ENCODE measurements at regions not wholly inside any gene's neighbourhood (a gene's known extent, or its start where the extent isn't known, plus 50 kb on each side); places are given as distances from the start of the nearest gene placed in this dataset.
"Not testable (repeated sequence)": the region's sequence is repeated elsewhere in the genome, so short reads cannot be mapped to it uniquely, and the experiment has no call there.

DNA sequence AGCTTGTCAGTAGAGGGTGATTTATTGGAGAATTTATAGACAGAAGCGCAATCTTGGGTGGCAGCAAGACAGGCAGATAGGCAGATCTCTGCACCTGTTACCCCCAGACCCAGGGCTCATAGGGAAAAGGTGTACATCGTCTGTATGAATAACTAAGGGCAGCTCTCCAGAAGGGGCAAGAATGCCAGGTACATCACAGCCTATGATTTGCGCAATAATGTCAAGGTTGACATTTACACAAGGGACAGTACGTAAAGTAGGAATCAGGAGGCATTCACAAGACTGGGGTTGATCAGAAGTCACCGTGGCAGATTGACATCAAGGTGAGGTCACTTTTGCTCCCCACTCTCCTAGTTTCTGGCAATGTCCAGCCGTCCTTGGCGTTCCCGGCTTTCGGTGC, 524.1 kb downstream of the TRIML1 start:
- no TSS peak for BruUV-seq (replicated peaks)
- Histone ChIP-seq H3K36me3 (ENCODE audit: control insufficient read depth, insufficient read depth, low read length) (no peaks in the 10 kb centered on the region), H3K27me3 (ENCODE audit: control insufficient read depth, insufficient read depth, low read length) (no peaks in the 10 kb centered on the region), H3K4me3 (ENCODE audit: low read depth in 2 of 2, low read length in 2 of 2) (no peak overlapping the region), H3K9me3 (ENCODE audit: control insufficient read depth, insufficient read depth, low read depth, low read length) (no peaks in the 10 kb centered on the region), H3K27ac (ENCODE audit: low read length) (no peak overlapping the region), H3K4me1 (ENCODE audit: control insufficient read depth, insufficient read depth, low read length) (no peaks in the 10 kb centered on the region)
- ATAC-seq: no peak
- intact Hi-C loops (cut with micrococcal nuclease; ENCODE audit: unreplicated experiment): no loop called here
- TF ChIP-seq TCF7L2 (IDR thresholded peaks at IDR 0.05; ENCODE audit: low read depth, low read length): no peak
- no peak for TF ChIP-seq SIN3A (IDR thresholded peaks at IDR 0.05; ENCODE audit: borderline replicate concordance, insufficient read depth, low read depth, low read length)
- TF ChIP-seq POLR2AphosphoS5 (IDR thresholded peaks at IDR 0.05; ENCODE audit: low read depth, low read length): no peak
- TF ChIP-seq, protein P1, sequence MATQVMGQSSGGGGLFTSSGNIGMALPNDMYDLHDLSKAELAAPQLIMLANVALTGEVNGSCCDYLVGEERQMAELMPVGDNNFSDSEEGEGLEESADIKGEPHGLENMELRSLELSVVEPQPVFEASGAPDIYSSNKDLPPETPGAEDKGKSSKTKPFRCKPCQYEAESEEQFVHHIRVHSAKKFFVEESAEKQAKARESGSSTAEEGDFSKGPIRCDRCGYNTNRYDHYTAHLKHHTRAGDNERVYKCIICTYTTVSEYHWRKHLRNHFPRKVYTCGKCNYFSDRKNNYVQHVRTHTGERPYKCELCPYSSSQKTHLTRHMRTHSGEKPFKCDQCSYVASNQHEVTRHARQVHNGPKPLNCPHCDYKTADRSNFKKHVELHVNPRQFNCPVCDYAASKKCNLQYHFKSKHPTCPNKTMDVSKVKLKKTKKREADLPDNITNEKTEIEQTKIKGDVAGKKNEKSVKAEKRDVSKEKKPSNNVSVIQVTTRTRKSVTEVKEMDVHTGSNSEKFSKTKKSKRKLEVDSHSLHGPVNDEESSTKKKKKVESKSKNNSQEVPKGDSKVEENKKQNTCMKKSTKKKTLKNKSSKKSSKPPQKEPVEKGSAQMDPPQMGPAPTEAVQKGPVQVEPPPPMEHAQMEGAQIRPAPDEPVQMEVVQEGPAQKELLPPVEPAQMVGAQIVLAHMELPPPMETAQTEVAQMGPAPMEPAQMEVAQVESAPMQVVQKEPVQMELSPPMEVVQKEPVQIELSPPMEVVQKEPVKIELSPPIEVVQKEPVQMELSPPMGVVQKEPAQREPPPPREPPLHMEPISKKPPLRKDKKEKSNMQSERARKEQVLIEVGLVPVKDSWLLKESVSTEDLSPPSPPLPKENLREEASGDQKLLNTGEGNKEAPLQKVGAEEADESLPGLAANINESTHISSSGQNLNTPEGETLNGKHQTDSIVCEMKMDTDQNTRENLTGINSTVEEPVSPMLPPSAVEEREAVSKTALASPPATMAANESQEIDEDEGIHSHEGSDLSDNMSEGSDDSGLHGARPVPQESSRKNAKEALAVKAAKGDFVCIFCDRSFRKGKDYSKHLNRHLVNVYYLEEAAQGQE (IDR thresholded peaks at IDR 0.05; ENCODE audit: insufficient read depth in 1 of 2, low read depth in 2 of 2, low read length in 1 of 2): no peak
- TF ChIP-seq, protein P2, sequence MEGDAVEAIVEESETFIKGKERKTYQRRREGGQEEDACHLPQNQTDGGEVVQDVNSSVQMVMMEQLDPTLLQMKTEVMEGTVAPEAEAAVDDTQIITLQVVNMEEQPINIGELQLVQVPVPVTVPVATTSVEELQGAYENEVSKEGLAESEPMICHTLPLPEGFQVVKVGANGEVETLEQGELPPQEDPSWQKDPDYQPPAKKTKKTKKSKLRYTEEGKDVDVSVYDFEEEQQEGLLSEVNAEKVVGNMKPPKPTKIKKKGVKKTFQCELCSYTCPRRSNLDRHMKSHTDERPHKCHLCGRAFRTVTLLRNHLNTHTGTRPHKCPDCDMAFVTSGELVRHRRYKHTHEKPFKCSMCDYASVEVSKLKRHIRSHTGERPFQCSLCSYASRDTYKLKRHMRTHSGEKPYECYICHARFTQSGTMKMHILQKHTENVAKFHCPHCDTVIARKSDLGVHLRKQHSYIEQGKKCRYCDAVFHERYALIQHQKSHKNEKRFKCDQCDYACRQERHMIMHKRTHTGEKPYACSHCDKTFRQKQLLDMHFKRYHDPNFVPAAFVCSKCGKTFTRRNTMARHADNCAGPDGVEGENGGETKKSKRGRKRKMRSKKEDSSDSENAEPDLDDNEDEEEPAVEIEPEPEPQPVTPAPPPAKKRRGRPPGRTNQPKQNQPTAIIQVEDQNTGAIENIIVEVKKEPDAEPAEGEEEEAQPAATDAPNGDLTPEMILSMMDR (IDR thresholded peaks at IDR 0.05): no peak
- in situ Hi-C loops (cut with HindIII; ENCODE audit: low pct_unique_long_range_greater_than_20kb, low sequenced_read_pairs): no loop called here
- ChIA-PET CTCF (no interaction called here), POLR2A (no interaction called here)
- DNase-seq (ENCODE audit: low read depth, low spot score): no peak

DNA sequence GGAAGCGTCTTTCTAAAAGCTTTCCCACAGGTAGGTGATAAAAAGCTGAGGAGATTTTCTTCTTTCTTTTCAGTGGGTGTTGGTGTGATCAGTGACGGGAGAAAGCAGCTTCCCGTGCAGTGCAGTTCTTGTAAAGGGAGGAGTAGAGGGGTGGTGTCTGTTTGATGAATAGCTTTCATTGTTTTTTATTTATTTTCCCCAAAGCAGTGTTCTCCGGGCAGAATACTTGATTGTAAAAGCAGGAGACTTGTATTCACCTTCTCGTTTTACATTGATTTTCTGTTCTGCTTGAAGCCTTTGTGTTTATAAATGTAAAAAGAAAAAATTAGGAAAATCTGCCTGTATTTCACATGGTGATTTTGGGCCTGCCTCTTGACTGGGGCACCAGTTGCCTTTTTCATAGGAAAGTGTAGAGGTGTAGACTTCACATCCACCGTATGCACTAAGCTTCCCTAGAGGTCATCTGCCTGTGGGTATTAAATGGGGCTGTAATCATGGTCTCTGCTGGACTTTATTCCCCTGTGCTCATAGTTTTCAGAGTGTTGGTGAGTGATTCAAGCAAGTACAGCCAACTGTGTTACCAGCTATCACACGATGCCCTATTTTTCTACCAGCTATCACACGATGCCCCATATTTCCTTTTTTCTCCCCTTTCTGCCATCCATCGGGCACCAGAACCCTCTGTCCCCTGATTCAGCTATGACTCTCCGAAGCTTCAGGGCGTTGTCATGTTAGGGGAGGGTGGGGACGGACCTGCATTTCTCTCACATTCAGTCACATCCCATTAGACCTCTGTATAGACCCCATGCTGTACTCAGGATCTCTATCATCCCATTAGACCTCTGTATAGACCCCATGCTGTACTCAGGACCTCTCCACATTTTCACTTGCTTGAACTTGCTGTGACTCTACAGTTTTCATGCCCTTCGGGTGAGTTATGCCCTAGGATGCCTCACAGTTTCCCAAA, 526.5 kb downstream of the TRIML1 start:
- in situ Hi-C loops (cut with HindIII; ENCODE audit: low pct_unique_long_range_greater_than_20kb, low sequenced_read_pairs): no loop called here
- intact Hi-C loops (cut with micrococcal nuclease; ENCODE audit: unreplicated experiment): no loop called here
- Histone ChIP-seq H3K27me3 (ENCODE audit: control insufficient read depth, insufficient read depth, low read length) (no peaks in the 10 kb centered on the region), H3K27ac (ENCODE audit: low read length) (no peak overlapping the region), H3K9me3 (ENCODE audit: control insufficient read depth, insufficient read depth, low read depth, low read length) (no peaks in the 10 kb centered on the region), H3K36me3 (ENCODE audit: control insufficient read depth, insufficient read depth, low read length) (no peaks in the 10 kb centered on the region), H3K4me3 (ENCODE audit: low read depth in 2 of 2, low read length in 2 of 2) (no peak overlapping the region), H3K4me1 (ENCODE audit: control insufficient read depth, insufficient read depth, low read length) (no peaks in the 10 kb centered on the region)
- ATAC-seq (no peak), DNase-seq (ENCODE audit: low read depth, low spot score) (no peak)
- POLR2A ChIA-PET: no interaction called here
- BruUV-seq (replicated peaks): no TSS peak
- TF ChIP-seq, protein P1 (IDR thresholded peaks at IDR 0.05; ENCODE audit: insufficient read depth in 1 of 2, low read depth in 2 of 2, low read length in 1 of 2): no peak
- TF ChIP-seq SIN3A (IDR thresholded peaks at IDR 0.05; ENCODE audit: borderline replicate concordance, insufficient read depth, low read depth, low read length) (no peak), POLR2AphosphoS5 (IDR thresholded peaks at IDR 0.05; ENCODE audit: low read depth, low read length) (no peak), TCF7L2 (IDR thresholded peaks at IDR 0.05; ENCODE audit: low read depth, low read length) (no peak)
- TF ChIP-seq, protein P2 (IDR thresholded peaks at IDR 0.05): no peak
- CTCF ChIA-PET: no interaction called here

DNA sequence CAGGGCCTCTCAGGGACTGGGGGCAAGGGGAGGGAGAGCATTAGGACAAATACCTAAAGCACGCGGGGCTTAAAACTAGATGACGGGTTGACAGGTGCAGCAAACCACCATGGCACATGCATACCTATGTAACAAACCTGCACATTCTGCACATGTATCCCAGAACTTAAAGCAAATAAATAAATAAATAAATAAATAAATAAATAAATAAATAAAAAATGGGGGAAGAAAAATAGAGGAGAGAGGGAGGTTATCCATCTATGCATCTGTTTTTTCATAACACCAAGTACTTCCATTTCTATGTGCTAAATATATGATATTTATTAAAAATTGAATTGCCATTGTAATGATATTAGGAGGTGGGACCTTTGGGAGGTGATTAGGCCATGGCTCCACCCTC, 539.5 kb downstream of the TRIML1 start:
- H3K36me3 ChIP-seq (ENCODE audit: control insufficient read depth, insufficient read depth, low read length); BruUV-seq (replicated peaks); ATAC-seq; DNase-seq (ENCODE audit: low read depth, low spot score); H3K9me3 ChIP-seq (ENCODE audit: control insufficient read depth, insufficient read depth, low read depth, low read length); in situ Hi-C loops (cut with HindIII; ENCODE audit: low pct_unique_long_range_greater_than_20kb, low sequenced_read_pairs); H3K4me3 ChIP-seq (ENCODE audit: low read depth in 2 of 2, low read length in 2 of 2); POLR2A ChIA-PET; intact Hi-C loops (cut with micrococcal nuclease; ENCODE audit: unreplicated experiment); CTCF ChIA-PET; H3K4me1 ChIP-seq (ENCODE audit: control insufficient read depth, insufficient read depth, low read length); H3K27ac ChIP-seq (ENCODE audit: low read length); H3K27me3 ChIP-seq (ENCODE audit: control insufficient read depth, insufficient read depth, low read length): not testable (repeated sequence)
